ENCODE measurements at regions not wholly inside any gene's neighbourhood (a gene's known extent, or its start where the extent isn't known, plus 50 kb on each side); places are given as distances from the start of the nearest gene placed in this dataset.
A peak's percentile ranks its signal among the peaks of the same experiment; 100 is the strongest.

- no peak for DNase-seq (ENCODE audit: low read depth in 2 of 2)
Measured at GRCh38 chr6:169998457-169998856, 247.0 kb downstream of the ERMARD start.

- no peak for DNase-seq (ENCODE audit: low read depth in 2 of 2)
Measured at GRCh38 chr6:169997930-169998218, 246.5 kb downstream of the ERMARD start.

GRCh38 chr6:169997187-169997929 is 245.9 kb downstream of the ERMARD start:
- no peak for DNase-seq (ENCODE audit: low read depth in 2 of 2)

GRCh38 chr6:169996378-169997051 is 245.1 kb downstream of the ERMARD start:
- DNase-seq (ENCODE audit: low read depth in 2 of 2): no peak

- DNase-seq (ENCODE audit: low read depth in 2 of 2): no peak
Measured at GRCh38 chr6:169994739-169995138, 243.3 kb downstream of the ERMARD start.

- DNase-seq (ENCODE audit: low read depth in 2 of 2): no peak
Measured at GRCh38 chr6:169993861-169994481, 242.5 kb downstream of the ERMARD start.

GRCh38 chr6:169991913-169992312 is 240.5 kb downstream of the ERMARD start:
- DNase-seq (ENCODE audit: low read depth in 2 of 2): no peak

- DNase-seq (ENCODE audit: low read depth in 2 of 2): no peak
Measured at GRCh38 chr6:169991031-169991390, 239.6 kb downstream of the ERMARD start.

- DNase-seq (ENCODE audit: low read depth in 2 of 2): peak in 1 of 2 donors; percentile 16
Measured at GRCh38 chr6:169990095-169991030, 238.9 kb downstream of the ERMARD start.

GRCh38 chr6:169989594-169989993 is 238.2 kb downstream of the ERMARD start:
- DNase-seq (ENCODE audit: low read depth in 2 of 2): no peak

GRCh38 chr6:169988769-169989550 is 237.5 kb downstream of the ERMARD start:
- DNase-seq (ENCODE audit: low read depth in 2 of 2): no peak

- DNase-seq (ENCODE audit: low read depth in 2 of 2): no peak
Measured at GRCh38 chr6:169986848-169987498, 235.6 kb downstream of the ERMARD start.

GRCh38 chr6:169986171-169986847 is 234.9 kb downstream of the ERMARD start:
- no peak for DNase-seq (ENCODE audit: low read depth in 2 of 2)

GRCh38 chr6:169985121-169986015 is 233.9 kb downstream of the ERMARD start:
- no peak for DNase-seq (ENCODE audit: low read depth in 2 of 2)

GRCh38 chr6:169984181-169985120 is 233.0 kb downstream of the ERMARD start:
- no peak for DNase-seq (ENCODE audit: low read depth in 2 of 2)

GRCh38 chr6:169983651-169984050 is 232.2 kb downstream of the ERMARD start:
- no peak for DNase-seq (ENCODE audit: low read depth in 2 of 2)

GRCh38 chr6:169982461-169983386 is 231.3 kb downstream of the ERMARD start:
- DNase-seq (ENCODE audit: low read depth in 2 of 2): no peak

Measured in stimulated activated CD4-positive, alpha-beta T cell treated with anti-CD3 and anti-CD28 coated beads, Interleukin-1b, Interleukin-23, amount 100 ng/mL, for 1 hour (primary cell).